ENCODE measurements at regions not wholly inside any gene's neighbourhood (a gene's known extent, or its start where the extent isn't known, plus 50 kb on each side); places are given as distances from the start of the nearest gene placed in this dataset.

DNA sequence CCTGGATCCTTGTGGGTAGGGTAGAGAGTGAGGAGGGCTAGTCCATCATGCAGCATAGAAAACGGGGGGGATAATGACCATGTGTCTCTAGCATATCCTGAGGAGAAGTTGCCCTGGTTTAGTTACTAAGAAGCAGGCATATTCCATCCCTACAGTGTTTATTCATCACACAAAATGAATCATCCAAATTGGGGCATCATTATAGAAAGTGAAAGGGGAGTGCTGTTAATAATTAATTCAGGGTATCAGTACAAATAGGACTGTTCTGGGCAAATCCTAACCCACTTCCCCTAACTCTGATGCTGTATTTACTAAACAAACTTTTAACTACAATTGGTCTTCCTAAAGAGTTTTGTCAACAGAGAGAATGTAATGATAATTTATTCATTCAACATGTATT is 281.1 kb upstream of the ARX start:
- TF ChIP-seq, protein P1, sequence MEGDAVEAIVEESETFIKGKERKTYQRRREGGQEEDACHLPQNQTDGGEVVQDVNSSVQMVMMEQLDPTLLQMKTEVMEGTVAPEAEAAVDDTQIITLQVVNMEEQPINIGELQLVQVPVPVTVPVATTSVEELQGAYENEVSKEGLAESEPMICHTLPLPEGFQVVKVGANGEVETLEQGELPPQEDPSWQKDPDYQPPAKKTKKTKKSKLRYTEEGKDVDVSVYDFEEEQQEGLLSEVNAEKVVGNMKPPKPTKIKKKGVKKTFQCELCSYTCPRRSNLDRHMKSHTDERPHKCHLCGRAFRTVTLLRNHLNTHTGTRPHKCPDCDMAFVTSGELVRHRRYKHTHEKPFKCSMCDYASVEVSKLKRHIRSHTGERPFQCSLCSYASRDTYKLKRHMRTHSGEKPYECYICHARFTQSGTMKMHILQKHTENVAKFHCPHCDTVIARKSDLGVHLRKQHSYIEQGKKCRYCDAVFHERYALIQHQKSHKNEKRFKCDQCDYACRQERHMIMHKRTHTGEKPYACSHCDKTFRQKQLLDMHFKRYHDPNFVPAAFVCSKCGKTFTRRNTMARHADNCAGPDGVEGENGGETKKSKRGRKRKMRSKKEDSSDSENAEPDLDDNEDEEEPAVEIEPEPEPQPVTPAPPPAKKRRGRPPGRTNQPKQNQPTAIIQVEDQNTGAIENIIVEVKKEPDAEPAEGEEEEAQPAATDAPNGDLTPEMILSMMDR (IDR thresholded peaks at IDR 0.05): no peak
- TF ChIP-seq POLR2A (IDR thresholded peaks at IDR 0.05) (no peak), POLR2AphosphoS5 (IDR thresholded peaks at IDR 0.05; ENCODE audit: insufficient read depth in 1 of 2, low read depth in 1 of 2) (no peak)

All from vagina (tissue), 2 donors.